ENCODE measurements at regions not wholly inside any gene's neighbourhood (a gene's known extent, or its start where the extent isn't known, plus 50 kb on each side); places are given as distances from the start of the nearest gene placed in this dataset.

- Histone ChIP-seq H3K36me3 (no peaks in the 10 kb centered on the region), H3K4me1 (ENCODE audit: control insufficient read depth in 1 of 2, insufficient read depth in 1 of 2, low read depth in 1 of 2, low read length in 1 of 2) (no peaks in the 10 kb centered on the region), H3K4me3 (ENCODE audit: low read depth in 1 of 2, low read length in 1 of 2) (no peak overlapping the region), H3K27ac (no peak overlapping the region), H3K27me3 (peaks cover 15% of the 10 kb centered on the region), H3K9me3 (no peaks in the 10 kb centered on the region)
- TF ChIP-seq CTCF (IDR thresholded peaks at IDR 0.05): no peak
Observed at GRCh38 chr9:95738438-95738837, 137.1 kb upstream of the ERCC6L2 start.

- Histone ChIP-seq H3K4me1 (ENCODE audit: control insufficient read depth in 1 of 2, insufficient read depth in 1 of 2, low read depth in 1 of 2, low read length in 1 of 2) (no peaks in the 10 kb centered on the region), H3K9me3 (no peaks in the 10 kb centered on the region)
- no peak for TF ChIP-seq CTCF (IDR thresholded peaks at IDR 0.05)
Observed at GRCh38 chr9:95736891-95737522, 138.5 kb upstream of the ERCC6L2 start.

GRCh38 chr9:95736370-95736769 is 139.1 kb upstream of the ERCC6L2 start:
- no peak overlapping the region for H3K27ac ChIP-seq
- H3K27me3 ChIP-seq: peaks cover 17% of the 10 kb centered on the region
- H3K4me3 ChIP-seq (ENCODE audit: low read depth in 1 of 2, low read length in 1 of 2): no peak overlapping the region
- H3K4me1 ChIP-seq (ENCODE audit: control insufficient read depth in 1 of 2, insufficient read depth in 1 of 2, low read depth in 1 of 2, low read length in 1 of 2): no peaks in the 10 kb centered on the region
- no peak for TF ChIP-seq CTCF (IDR thresholded peaks at IDR 0.05)
- no peaks in the 10 kb centered on the region for H3K36me3 ChIP-seq
- H3K9me3 ChIP-seq: no peaks in the 10 kb centered on the region

More at GRCh38 chr9:95736891-95737522, 138.5 kb upstream of the ERCC6L2 start:
- H3K27me3 ChIP-seq: peaks cover 17% of the 10 kb centered on the region
- no peak overlapping the region for H3K4me3 ChIP-seq (ENCODE audit: low read depth in 1 of 2, low read length in 1 of 2)
- no peaks in the 10 kb centered on the region for H3K36me3 ChIP-seq
- no peak overlapping the region for H3K27ac ChIP-seq

DNA sequence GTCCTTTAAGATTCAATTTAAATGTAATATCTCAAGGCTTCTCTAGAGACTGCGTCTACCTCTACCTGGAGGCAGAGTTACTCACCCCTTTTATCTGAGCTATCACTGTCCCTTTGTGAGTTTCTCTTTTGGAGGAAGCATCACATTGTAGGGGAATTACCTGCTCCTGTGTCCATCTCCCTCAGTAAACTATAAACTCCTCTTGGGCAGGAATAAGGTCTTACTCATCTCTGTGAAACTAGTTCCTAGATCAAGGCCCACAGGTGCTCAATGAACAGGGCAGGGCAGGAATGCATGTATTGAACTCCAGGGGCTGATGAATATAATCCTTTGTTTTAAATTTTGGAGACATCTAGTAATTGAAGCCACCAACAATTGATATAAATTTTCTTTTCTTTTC is 139.8 kb upstream of the ERCC6L2 start:
- no peak overlapping the region for H3K27ac ChIP-seq
- H3K36me3 ChIP-seq: no peaks in the 10 kb centered on the region
- H3K27me3 ChIP-seq: peaks cover 17% of the 10 kb centered on the region
- no peaks in the 10 kb centered on the region for H3K9me3 ChIP-seq
- no peak for TF ChIP-seq CTCF (IDR thresholded peaks at IDR 0.05)
- no peak overlapping the region for H3K4me3 ChIP-seq (ENCODE audit: low read depth in 1 of 2, low read length in 1 of 2)
- no peaks in the 10 kb centered on the region for H3K4me1 ChIP-seq (ENCODE audit: control insufficient read depth in 1 of 2, insufficient read depth in 1 of 2, low read depth in 1 of 2, low read length in 1 of 2)

DNA sequence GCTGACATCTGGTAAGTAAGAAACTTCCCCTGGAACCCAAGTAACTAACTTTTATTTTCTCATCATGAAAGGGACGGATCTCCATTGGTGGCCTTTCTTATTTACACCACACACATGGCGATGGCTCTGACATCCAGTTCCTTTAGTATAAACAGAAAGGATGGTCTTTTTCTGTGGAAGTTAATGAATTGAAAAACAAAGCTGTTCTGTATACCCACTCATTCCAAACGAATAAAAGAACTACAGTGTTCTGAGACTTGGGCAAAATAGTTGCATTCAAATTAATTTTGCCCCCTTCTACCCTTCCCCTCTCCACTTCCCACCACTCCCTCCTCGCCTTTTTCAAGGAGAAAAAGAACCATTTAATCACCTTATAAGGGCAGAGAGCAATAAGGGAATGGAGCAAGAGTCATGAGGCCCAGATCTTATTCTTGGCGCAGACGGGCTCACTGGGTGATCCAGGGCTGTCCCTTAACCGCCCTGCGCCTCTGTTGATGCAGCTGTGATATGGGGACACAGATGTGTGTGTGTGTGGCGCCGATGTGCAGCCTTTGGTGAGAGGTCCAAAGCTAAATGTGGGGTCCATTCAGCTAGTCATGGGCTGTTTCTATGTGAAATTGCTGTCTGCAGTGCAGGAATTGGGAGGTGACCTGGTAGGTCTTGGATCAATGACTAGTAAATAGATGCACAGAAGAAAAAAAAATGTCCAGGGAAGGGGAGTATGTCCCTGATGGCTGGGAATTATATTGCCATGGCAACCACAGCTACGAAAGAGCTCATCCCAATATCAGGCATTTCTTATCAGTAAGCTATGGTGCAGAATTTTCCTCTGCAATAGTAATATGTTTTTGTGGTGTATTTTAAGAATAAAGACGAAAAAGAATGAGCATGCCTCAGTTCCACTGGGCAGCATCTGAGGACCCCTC is 141.5 kb upstream of the ERCC6L2 start:
- Histone ChIP-seq H3K4me3 (ENCODE audit: low read depth in 1 of 2, low read length in 1 of 2) (no peak overlapping the region), H3K4me1 (ENCODE audit: control insufficient read depth in 1 of 2, insufficient read depth in 1 of 2, low read depth in 1 of 2, low read length in 1 of 2) (no peaks in the 10 kb centered on the region), H3K9me3 (no peaks in the 10 kb centered on the region), H3K27ac (no peak overlapping the region), H3K36me3 (no peaks in the 10 kb centered on the region), H3K27me3 (peaks cover 17% of the 10 kb centered on the region)
- no peak for TF ChIP-seq CTCF (IDR thresholded peaks at IDR 0.05)
